ENCODE measurements at regions not wholly inside any gene's neighbourhood (a gene's known extent, or its start where the extent isn't known, plus 50 kb on each side); places are given as distances from the start of the nearest gene placed in this dataset.

GRCh38 chr5:33287242-33287641 lies 153.5 kb upstream of the TARS1 start:
- H3K4me2 ChIP-seq (ENCODE audit: low read depth, low read length) = no peak overlapping the region
- no peaks in the 10 kb centered on the region for H3K27me3 ChIP-seq (ENCODE audit: control insufficient read depth in 1 of 2, insufficient read depth in 2 of 2, low read length in 2 of 2)
- no peak overlapping the region for H2AFZ ChIP-seq (ENCODE audit: low read length)
- FAIRE-seq (no peak), ATAC-seq (no peak), DNase-seq (ENCODE audit: low spot score) (no peak)
- no peaks in the 10 kb centered on the region for H3K79me2 ChIP-seq (ENCODE audit: insufficient read depth, low read length)
- H3K27ac ChIP-seq (ENCODE audit: extremely low read length, insufficient read depth, low read length) = no peak overlapping the region
- WGBS (ENCODE audit: low lambda C conversion rate) = 7% methylated on average over 1 of the region's 1 CpG
- no peaks in the 10 kb centered on the region for H4K20me1 ChIP-seq (ENCODE audit: insufficient read depth, low read length)
- no peak overlapping the region for H3K9ac ChIP-seq (ENCODE audit: insufficient read depth, low read depth, low read length)
- CTCF ChIA-PET (ENCODE audit: low intra/inter-chr PET ratio, low total read pairs) = no interaction called here
- no peak overlapping the region for H3K4me3 ChIP-seq (replicated peaks in 1 of 3; ENCODE audit: insufficient read depth in 1 of 3, low read depth in 2 of 3, low read length in 3 of 3)
- intact Hi-C loops (cut with micrococcal nuclease; ENCODE audit: unreplicated experiment) = no loop called here
- H3K36me3 ChIP-seq (replicated peaks in 1 of 2; ENCODE audit: control insufficient read depth in 1 of 2, insufficient read depth in 2 of 2, low read length in 2 of 2) = no peaks in the 10 kb centered on the region
- H3K4me1 ChIP-seq (ENCODE audit: insufficient read depth, low read length) = no peaks in the 10 kb centered on the region
- POLR2A ChIA-PET = no interaction called here
- no TSS peak for BruUV-seq (replicated peaks)
- no peaks in the 10 kb centered on the region for H3K9me3 ChIP-seq (ENCODE audit: low read length)
- in situ Hi-C loops (cut with HindIII; ENCODE audit: extremely low pct_ligation_motif_present, low pct_unique_long_range_greater_than_20kb) = no loop called here
- TF ChIP-seq GFI1 (CRISPR knock-in tag; IDR thresholded peaks at IDR 0.05; ENCODE audit: borderline replicate concordance) (no peak), GRHL1 (CRISPR knock-in tag; conservative IDR thresholded peaks at IDR 0.05) (no peak), ZNF337 (CRISPR knock-in tag; IDR thresholded peaks at IDR 0.05; ENCODE audit: borderline replicate concordance, low read depth) (no peak), NFRKB (IDR thresholded peaks at IDR 0.05) (no peak), ZFAT (CRISPR knock-in tag; conservative IDR thresholded peaks at IDR 0.05) (no peak), MATR3 (CRISPR knock-in tag; IDR thresholded peaks at IDR 0.05) (no peak), PCBP2 (optimal IDR thresholded peaks at IDR 0.05; ENCODE audit: low read depth, low read length, poor library complexity, severe bottlenecking) (no peak)
